MM.1S (cell line): ENCODE measurements at regions not wholly inside any gene's neighbourhood (a gene's known extent, or its start where the extent isn't known, plus 50 kb on each side); places are given as distances from the start of the nearest gene placed in this dataset.

Source experiments
- DNase-seq: peaks from one replicate; pipeline ENCODE4 v3.0.0-alpha.2; 2015
- H2AFZ ChIP-seq: fragments of 300-600 bp; sonication (generic); 2 replicates; pipeline ENCODE4 v1.6.0; 2016; ENCODE audit warnings: antibody characterized with exemption, low read length
- H3F3A ChIP-seq: fragments of 300-600 bp; sonication (generic); 2 replicates; pipeline ENCODE4 v1.6.1; 2016; ENCODE audit warnings: mild to moderate bottlenecking, antibody characterized with exemption, low read length, moderate library complexity, mixed read lengths; ENCODE audit not compliant: insufficient read depth
- H3K27ac ChIP-seq: fragments of 300-600 bp; sonication (generic); 2 replicates; pipeline ENCODE4 v1.5.1; 2016; ENCODE audit warnings: mild to moderate bottlenecking, low read length
- H3K27me3 ChIP-seq: fragments of 300-600 bp; sonication (generic); replicated peaks from 2 replicates; pipeline ENCODE4 v1.6.0; 2016; ENCODE audit warnings: low read length; ENCODE audit not compliant: insufficient read depth
- H3K36me3 ChIP-seq: fragments of 300-600 bp; sonication (generic); replicated peaks from 2 replicates; pipeline ENCODE4 v1.6.1; 2016; ENCODE audit warnings: mild to moderate bottlenecking, low read length, mixed read lengths; ENCODE audit not compliant: insufficient read depth
- H3K4me1 ChIP-seq: fragments of 300-600 bp; sonication (generic); 2 replicates; pipeline ENCODE4 v1.6.1; 2016; ENCODE audit warnings: low read length, mixed read lengths
- H3K4me2 ChIP-seq: fragments of 300-600 bp; sonication (generic); 2 replicates; pipeline ENCODE4 v1.6.0; 2016; ENCODE audit warnings: low read depth, low read length
- H3K4me3 ChIP-seq: fragments of 300-600 bp; sonication (generic); 2 replicates; pipeline ENCODE4 v1.5.1; 2016; ENCODE audit warnings: low read length, mixed read lengths
- H3K79me2 ChIP-seq: fragments of 300-600 bp; sonication (generic); 2 replicates; pipeline ENCODE4 v1.6.1; 2016; ENCODE audit warnings: mixed run types, low read length, mixed read lengths
- H3K9ac ChIP-seq: fragments of 300-600 bp; sonication (generic); 2 replicates; pipeline ENCODE4 v1.6.1; 2016; ENCODE audit warnings: low read length, mixed read lengths
- H3K9me2 ChIP-seq: fragments of 300-600 bp; sonication (generic); replicated peaks from 2 replicates; pipeline ENCODE4 v1.6.1; 2016; ENCODE audit warnings: mild to moderate bottlenecking, low read length, mixed read lengths; ENCODE audit not compliant: insufficient read depth
- H3K9me3 ChIP-seq: fragments of 300-600 bp; sonication (generic); replicated peaks from 2 replicates; pipeline ENCODE4 v1.6.1; 2016; ENCODE audit warnings: mild to moderate bottlenecking, low read length, mixed read lengths; ENCODE audit not compliant: insufficient read depth
- H4K20me1 ChIP-seq: fragments of 300-600 bp; sonication (generic); 2 replicates; pipeline ENCODE4 v1.6.1; 2016; ENCODE audit warnings: mild to moderate bottlenecking, low read length, moderate library complexity, mixed read lengths; ENCODE audit not compliant: insufficient read depth
- EZH2 ChIP-seq: fragments of 300-600 bp; sonication (generic); optimal IDR thresholded peaks from 2 replicates; pipeline ENCODE3; 2017; ENCODE audit warnings: low read depth, mild to moderate bottlenecking, antibody characterized with exemption, low read length, mixed read lengths
- EZH2phosphoT487 ChIP-seq: fragments of 300-600 bp; sonication (generic); IDR thresholded peaks from 2 replicates; pipeline ENCODE4 v1.6.1; 2018; ENCODE audit warnings: antibody characterized with exemption, low read length
- TF ChIP-seq, protein P1 (sequence below): fragments of 300-600 bp; sonication (generic); IDR thresholded peaks from 2 replicates; pipeline ENCODE4 v1.5.1; 2016; ENCODE audit warnings: antibody characterized with exemption, low read length, mixed read lengths

DNA sequence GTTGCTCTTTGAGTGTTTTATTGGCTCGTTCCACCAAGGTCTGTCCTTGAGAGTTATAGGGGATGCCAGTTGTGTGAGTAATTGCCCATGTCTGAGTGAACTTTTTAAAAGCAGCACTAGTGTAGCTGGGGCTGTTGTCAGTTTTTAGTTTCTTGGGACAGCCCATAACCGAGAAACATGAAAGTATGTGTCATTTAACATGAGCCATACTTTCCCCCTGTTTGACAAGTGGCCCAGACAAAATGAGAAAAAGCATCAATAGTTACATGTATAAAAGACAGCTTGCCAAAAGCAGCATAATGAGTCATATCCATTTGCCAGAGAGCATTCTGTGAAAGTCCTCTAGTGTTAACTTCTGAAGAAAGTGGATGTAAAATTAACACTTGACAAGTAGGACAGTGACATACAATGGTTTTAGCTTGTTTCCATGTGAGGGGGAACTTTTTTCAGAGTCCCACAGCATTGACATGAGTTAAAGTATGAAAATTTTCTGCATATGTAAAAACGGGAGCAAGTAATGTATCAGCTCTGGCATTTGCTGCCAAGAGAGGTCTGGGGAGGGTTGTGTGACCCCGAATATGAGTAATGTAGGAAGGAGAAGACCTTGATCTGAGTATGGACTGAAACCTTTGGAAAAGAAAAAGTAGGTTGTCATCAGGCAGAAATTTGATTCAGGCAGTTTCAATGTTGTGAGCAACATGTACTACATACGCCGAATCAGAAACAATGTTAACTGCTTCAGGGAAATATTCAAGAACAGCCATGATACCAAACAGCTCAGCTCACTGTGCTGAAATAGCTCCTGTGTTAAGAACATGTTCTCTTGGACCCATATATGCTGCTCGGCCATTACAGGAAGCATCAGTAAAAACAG, 56.8 kb upstream of the ARL4D start:
- no peaks in the 10 kb centered on the region for H3K4me1 ChIP-seq
- no peaks in the 10 kb centered on the region for H4K20me1 ChIP-seq
- H3K27me3 ChIP-seq, result peaks cover 49% of the 10 kb centered on the region
- H3K9me2 ChIP-seq, result no peaks in the 10 kb centered on the region
- no peaks in the 10 kb centered on the region for H3F3A ChIP-seq
- H2AFZ ChIP-seq, result no peak overlapping the region
- H3K9me3 ChIP-seq, result no peaks in the 10 kb centered on the region
- H3K4me2 ChIP-seq, result no peak overlapping the region
- H3K79me2 ChIP-seq, result no peaks in the 10 kb centered on the region
- no peaks in the 10 kb centered on the region for H3K36me3 ChIP-seq
- no peak for DNase-seq
- no peak overlapping the region for H3K27ac ChIP-seq
- H3K4me3 ChIP-seq, result no peak overlapping the region
- TF ChIP-seq, protein P1, sequence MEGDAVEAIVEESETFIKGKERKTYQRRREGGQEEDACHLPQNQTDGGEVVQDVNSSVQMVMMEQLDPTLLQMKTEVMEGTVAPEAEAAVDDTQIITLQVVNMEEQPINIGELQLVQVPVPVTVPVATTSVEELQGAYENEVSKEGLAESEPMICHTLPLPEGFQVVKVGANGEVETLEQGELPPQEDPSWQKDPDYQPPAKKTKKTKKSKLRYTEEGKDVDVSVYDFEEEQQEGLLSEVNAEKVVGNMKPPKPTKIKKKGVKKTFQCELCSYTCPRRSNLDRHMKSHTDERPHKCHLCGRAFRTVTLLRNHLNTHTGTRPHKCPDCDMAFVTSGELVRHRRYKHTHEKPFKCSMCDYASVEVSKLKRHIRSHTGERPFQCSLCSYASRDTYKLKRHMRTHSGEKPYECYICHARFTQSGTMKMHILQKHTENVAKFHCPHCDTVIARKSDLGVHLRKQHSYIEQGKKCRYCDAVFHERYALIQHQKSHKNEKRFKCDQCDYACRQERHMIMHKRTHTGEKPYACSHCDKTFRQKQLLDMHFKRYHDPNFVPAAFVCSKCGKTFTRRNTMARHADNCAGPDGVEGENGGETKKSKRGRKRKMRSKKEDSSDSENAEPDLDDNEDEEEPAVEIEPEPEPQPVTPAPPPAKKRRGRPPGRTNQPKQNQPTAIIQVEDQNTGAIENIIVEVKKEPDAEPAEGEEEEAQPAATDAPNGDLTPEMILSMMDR, result no peak
- no peak for TF ChIP-seq EZH2
- TF ChIP-seq EZH2phosphoT487, result no peak
- no peak overlapping the region for H3K9ac ChIP-seq

DNA sequence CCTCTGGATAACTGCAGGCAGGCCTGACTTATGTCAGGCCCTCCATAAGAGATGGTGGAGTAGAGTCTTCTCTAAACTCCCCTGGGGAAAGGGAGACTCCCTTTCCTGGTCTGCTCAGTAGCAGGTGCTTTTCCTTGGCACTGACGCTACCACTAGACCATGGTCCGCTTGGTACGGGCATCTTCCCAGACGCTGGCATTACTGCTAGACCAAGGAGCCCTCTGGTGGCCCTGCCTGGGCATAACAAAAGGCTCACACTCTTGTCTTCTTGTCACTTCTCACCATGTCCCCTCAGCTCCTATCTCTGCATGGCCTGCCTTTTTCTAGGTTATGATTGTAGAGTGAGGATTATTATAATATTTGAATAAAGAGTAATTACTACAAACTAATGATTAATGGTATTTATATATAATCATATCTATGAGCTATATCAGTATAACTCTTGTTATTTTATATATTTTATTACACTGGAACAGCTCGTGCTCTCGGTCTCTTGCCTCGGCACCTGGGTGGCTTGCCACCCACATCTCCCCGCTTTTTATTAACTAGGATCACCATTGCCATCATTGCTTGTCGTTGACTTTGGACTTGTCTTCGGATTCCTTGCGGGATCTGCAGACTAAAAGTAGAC, 59.8 kb upstream of the ARL4D start:
- Histone ChIP-seq H3K9ac (no peak overlapping the region), H3K9me2 (no peaks in the 10 kb centered on the region), H3K4me2 (no peak overlapping the region), H3K36me3 (no peaks in the 10 kb centered on the region), H3K27ac (no peak overlapping the region), H3K4me3 (no peak overlapping the region), H3K27me3 (peaks cover 34% of the 10 kb centered on the region), H3K79me2 (no peaks in the 10 kb centered on the region), H3F3A (no peaks in the 10 kb centered on the region), H3K4me1 (no peaks in the 10 kb centered on the region), H2AFZ (no peak overlapping the region), H3K9me3 (no peaks in the 10 kb centered on the region), H4K20me1 (no peaks in the 10 kb centered on the region)
- DNase-seq, result peak; percentile 61
- no peak for TF ChIP-seq EZH2
- TF ChIP-seq EZH2phosphoT487, result no peak
- TF ChIP-seq, protein P1, result peak; percentile 58

DNA sequence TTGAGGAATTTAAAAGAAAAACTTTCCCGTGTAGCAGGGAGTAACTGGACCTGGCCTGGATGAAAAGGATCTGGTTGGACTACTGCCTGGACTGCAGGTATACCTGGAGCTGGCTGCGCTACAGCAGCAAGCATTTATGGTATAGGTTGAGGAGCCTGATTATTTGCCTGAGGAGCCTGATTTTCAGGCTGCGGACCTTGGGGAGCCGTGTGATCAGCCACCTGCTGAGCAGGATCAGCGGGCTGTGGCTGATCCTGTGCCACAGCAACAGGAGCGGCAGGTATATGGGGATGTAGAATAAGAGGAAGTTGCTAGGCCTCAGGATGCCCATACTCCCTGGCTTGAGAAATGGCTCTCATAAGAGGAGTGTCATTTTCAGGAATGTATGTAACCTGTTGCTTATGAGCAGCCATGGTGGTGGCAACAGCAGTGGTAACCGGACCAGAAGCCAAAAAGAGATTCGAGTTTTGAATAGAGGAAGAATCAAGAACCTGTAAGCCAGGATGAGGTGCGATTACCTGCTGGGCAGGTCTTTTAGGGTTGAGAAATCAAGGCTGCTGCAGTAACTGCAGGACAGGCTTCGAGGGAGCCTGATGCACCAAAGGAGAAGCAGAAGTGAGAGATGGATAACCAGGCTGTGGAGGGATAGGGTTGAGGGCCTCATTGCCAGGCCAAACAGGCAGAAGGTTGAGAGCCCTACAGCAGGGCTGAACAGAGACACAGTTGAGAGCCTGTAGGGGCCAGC, 60.9 kb upstream of the ARL4D start:
- Histone ChIP-seq H3K4me1 (no peaks in the 10 kb centered on the region), H3K9me2 (no peaks in the 10 kb centered on the region), H3K9ac (no peak overlapping the region), H4K20me1 (no peaks in the 10 kb centered on the region), H3K36me3 (no peaks in the 10 kb centered on the region), H3K27ac (no peak overlapping the region), H3K79me2 (no peaks in the 10 kb centered on the region), H3K9me3 (no peaks in the 10 kb centered on the region), H3K4me3 (no peak overlapping the region), H3K4me2 (no peak overlapping the region), H3K27me3 (peaks cover 28% of the 10 kb centered on the region), H2AFZ (no peak overlapping the region), H3F3A (no peaks in the 10 kb centered on the region)
- DNase-seq, result no peak
- TF ChIP-seq, protein P1, result no peak
- TF ChIP-seq EZH2, result no peak
- no peak for TF ChIP-seq EZH2phosphoT487
